ENCODE measurements at regions not wholly inside any gene's neighbourhood (a gene's known extent, or its start where the extent isn't known, plus 50 kb on each side); places are given as distances from the start of the nearest gene placed in this dataset.

- TF ChIP-seq POLR2A (IDR thresholded peaks at IDR 0.05) (no peak), CTCF (IDR thresholded peaks at IDR 0.05) (no peak), POLR2AphosphoS5 (IDR thresholded peaks at IDR 0.05) (no peak), EP300 (IDR thresholded peaks at IDR 0.05) (no peak)
Measured at GRCh38 chr4:58617226-58617625, 1507.0 kb upstream of the IGFBP7 start.

Data from suprapubic skin (tissue), 4 donors.